Panc1 (cell line): ENCODE measurements at regions not wholly inside any gene's neighbourhood (a gene's known extent, or its start where the extent isn't known, plus 50 kb on each side); places are given as distances from the start of the nearest gene placed in this dataset.

Source experiments
- ATAC-seq: fragments of 200-7000 bp; cut with Tn5 transposase; 2 replicates; pipeline ENCODE4 v1.9.1; 2020; ENCODE audit warnings: mild to moderate bottlenecking, moderate library complexity
- BruUV-seq: library from RNA; stranded (reverse); fragments of 400-500 nt; replicated peaks from 2 replicates; lab custom pipeline; 2021; lab: Mats Ljungman, UMichigan
- CTCF ChIA-PET: fragments of 300-600 bp; sonication (Branson Sonifier 250); formaldehyde crosslinking; loops from one replicate; lab custom pipeline; 2022; ENCODE audit warnings: antibody characterized with exemption; lab: Charles Lee
- POLR2A ChIA-PET: fragments of 300-600 bp; sonication (Branson Sonifier 250); formaldehyde crosslinking; loops from one replicate; lab custom pipeline; 2022; ENCODE audit warnings: antibody characterized with exemption; lab: Charles Lee
- DNase-seq: peaks from one replicate; pipeline ENCODE4 v3.0.0-alpha.2; 2010; ENCODE audit warnings: low read depth, low spot score
- H3K27ac ChIP-seq: 2 replicates; pipeline ENCODE4 v1.5.1; 2011; ENCODE audit warnings: mild to moderate bottlenecking, low read length, inconsistent platforms
- H3K27me3 ChIP-seq: fragments of 200-500 bp; sonication (Bioruptor generic); 2 replicates; pipeline ENCODE4 v1.6.0; 2014; ENCODE audit warnings: low read length, inconsistent platforms; ENCODE audit not compliant: control insufficient read depth, insufficient read depth
- H3K36me3 ChIP-seq: fragments of 200-500 bp; sonication (Bioruptor generic); 2 replicates; pipeline ENCODE4 v1.5.1; 2014; ENCODE audit warnings: inconsistent platforms, mild to moderate bottlenecking, low read length, moderate library complexity; ENCODE audit not compliant: control insufficient read depth, insufficient read depth
- H3K4me1 ChIP-seq: 2 replicates; pipeline ENCODE4 v1.5.1; 2011; ENCODE audit warnings: inconsistent platforms, mild to moderate bottlenecking, low read length, moderate library complexity; ENCODE audit not compliant: control insufficient read depth, insufficient read depth
- H3K4me3 ChIP-seq, 2 experiments: 2 replicates each; pipeline ENCODE4 v1.5.1; 2011 to 2012; ENCODE audit warnings: low read depth in 2 of 2, low read length in 2 of 2, mild to moderate bottlenecking in 2 of 2, inconsistent platforms in 1 of 2, moderate library complexity in 1 of 2
- H3K9me3 ChIP-seq: fragments of 200-500 bp; sonication (Bioruptor generic); 2 replicates; pipeline ENCODE4 v1.5.1; 2014; ENCODE audit warnings: low read depth, mild to moderate bottlenecking, inconsistent platforms, low read length, moderate library complexity; ENCODE audit not compliant: control insufficient read depth, insufficient read depth
- CTCF ChIP-seq: fragments of 450-650 bp; IDR thresholded peaks from 2 replicates; pipeline ENCODE4 v1.5.1; 2017; ENCODE audit warnings: mild to moderate bottlenecking
- POLR2AphosphoS5 ChIP-seq: IDR thresholded peaks from 2 replicates; pipeline ENCODE4 v1.6.1; 2012; ENCODE audit warnings: mild to moderate bottlenecking, low read depth, low read length, moderate library complexity
- REST ChIP-seq, 2 experiments: IDR thresholded peaks; 2 replicates each; pipeline ENCODE4 v1.6.1; 2011 to 2012; ENCODE audit warnings: low read depth in 2 of 2, control low read depth in 1 of 2, low read length in 1 of 2, mild to moderate bottlenecking in 1 of 2, moderate library complexity in 1 of 2; ENCODE audit not compliant: insufficient read depth in 1 of 2
- SIN3A ChIP-seq: IDR thresholded peaks from 2 replicates; pipeline ENCODE4 v1.6.1; 2012; ENCODE audit warnings: low read depth, mild to moderate bottlenecking, low read length, moderate library complexity, borderline replicate concordance; ENCODE audit not compliant: insufficient read depth
- TCF7L2 ChIP-seq: IDR thresholded peaks from 2 replicates; pipeline ENCODE4 v1.6.1; 2011; ENCODE audit warnings: mild to moderate bottlenecking, low read depth, low read length, inconsistent platforms
- in situ Hi-C: cut with HindIII; loops from 2 replicates; pipeline ENCODE4 v1.10.0; 2016; ENCODE audit warnings: low sequenced_read_pairs, low pct_unique_long_range_greater_than_20kb
- intact Hi-C: fragments of 100-400 bp; cut with micrococcal nuclease; formaldehyde crosslinking; loops from one replicate; pipeline ENCODE4 v1.10.0; 2022; ENCODE audit not compliant: unreplicated experiment

GRCh38 chr13:20350382-20350763 is 118.3 kb upstream of the GJB6 start:
- POLR2A ChIA-PET = no interaction called here

GRCh38 chr13:20349564-20350381 is 117.7 kb upstream of the GJB6 start:
- no TSS peak for BruUV-seq
- Histone ChIP-seq H3K27me3 (no peaks in the 10 kb centered on the region), H3K27ac (no peak overlapping the region), H3K36me3 (no peaks in the 10 kb centered on the region), H3K4me3 (no peak overlapping the region), H3K4me1 (no peaks in the 10 kb centered on the region), H3K9me3 (no peaks in the 10 kb centered on the region)
- no peak for ATAC-seq
- DNase-seq = no peak
- CTCF ChIA-PET = no interaction called here
- intact Hi-C loops = no loop called here
- in situ Hi-C loops = no loop called here
- TF ChIP-seq POLR2AphosphoS5 = no peak
- no peak for TF ChIP-seq SIN3A
- no peak for TF ChIP-seq CTCF
- no peak for TF ChIP-seq REST (IDR thresholded peaks at IDR 0.05; ENCODE audit: insufficient read depth in 1 of 2, low read depth in 2 of 2, low read length in 1 of 2)
- no peak for TF ChIP-seq TCF7L2
- POLR2A ChIA-PET = no interaction called here

More at GRCh38 chr13:20350382-20350763, 118.3 kb upstream of the GJB6 start:
- Histone ChIP-seq H3K4me1 (no peaks in the 10 kb centered on the region), H3K9me3 (no peaks in the 10 kb centered on the region), H3K27me3 (no peaks in the 10 kb centered on the region), H3K4me3 (no peak overlapping the region), H3K27ac (no peak overlapping the region), H3K36me3 (no peaks in the 10 kb centered on the region)
- DNase-seq (no peak), ATAC-seq (no peak)
- no TSS peak for BruUV-seq
- intact Hi-C loops (no loop called here), in situ Hi-C loops (no loop called here)
- CTCF ChIA-PET = no interaction called here
- TF ChIP-seq POLR2AphosphoS5 (no peak), REST (IDR thresholded peaks at IDR 0.05; ENCODE audit: insufficient read depth in 1 of 2, low read depth in 2 of 2, low read length in 1 of 2) (no peak), CTCF (no peak), SIN3A (no peak), TCF7L2 (no peak)
